Keratinocyte (primary cell): ENCODE measurements at regions not wholly inside any gene's neighbourhood (a gene's known extent, or its start where the extent isn't known, plus 50 kb on each side); places are given as distances from the start of the nearest gene placed in this dataset.

Experiments
- DNase-seq: peaks from one replicate; pipeline ENCODE4 v3.0.0-alpha.2; 2011; ENCODE audit warnings: low read depth, missing footprints, low spot score
- FAIRE-seq: peaks from 2 replicates; lab custom pipeline; 2011; peaks lifted over from hg19 to GRCh38; lab: Jason Lieb, UNC
- H2AFZ ChIP-seq: 2 replicates; pipeline ENCODE4 v1.6.0; 2012; ENCODE audit warnings: low read length, control low read depth, inconsistent platforms; ENCODE audit not compliant: control insufficient read depth
- H3K27ac ChIP-seq: 2 replicates; pipeline ENCODE4 v1.5.1; 2011; ENCODE audit warnings: low read length; ENCODE audit not compliant: control insufficient read depth, insufficient read depth
- H3K27me3 ChIP-seq: 3 replicates; pipeline ENCODE4 v1.6.0; 2011; ENCODE audit warnings: low read length; ENCODE audit not compliant: control insufficient read depth, insufficient read depth; ENCODE audit errors: extremely low read depth
- H3K36me3 ChIP-seq, 2 experiments: 2 replicates in 1 of 2; 3 replicates in 1 of 2; pipeline ENCODE4 v1.5.1; 2011; ENCODE audit warnings: low read length in 2 of 2, mild to moderate bottlenecking in 1 of 2; ENCODE audit not compliant: control insufficient read depth in 2 of 2, insufficient read depth in 2 of 2; ENCODE audit errors: extremely low read depth in 1 of 2
- H3K4me1 ChIP-seq: 3 replicates; pipeline ENCODE4 v1.5.1; 2011; ENCODE audit warnings: low read length; ENCODE audit not compliant: control insufficient read depth, insufficient read depth; ENCODE audit errors: extremely low read depth
- H3K4me2 ChIP-seq: 3 replicates; pipeline ENCODE4 v1.6.0; 2011; ENCODE audit warnings: low read depth, low read length; ENCODE audit not compliant: control insufficient read depth, insufficient read depth; ENCODE audit errors: extremely low read depth
- H3K4me3 ChIP-seq, 3 experiments: fragments of 200-600 bp in 1 of 3; sonication (generic) in 1 of 3; 2 replicates in 2 of 3; 3 replicates in 1 of 3; pipeline ENCODE4 v1.5.1; 2011 to 2016; ENCODE audit warnings: low read length in 3 of 3, mild to moderate bottlenecking in 3 of 3, control low read depth in 2 of 3, inconsistent platforms in 1 of 3, low read depth in 1 of 3, mixed read lengths in 1 of 3, mixed run types in 1 of 3, moderate library complexity in 1 of 3; ENCODE audit not compliant: control insufficient read depth in 2 of 3, insufficient read depth in 2 of 3; ENCODE audit errors: extremely low read depth in 1 of 3
- H3K79me2 ChIP-seq: 2 replicates; pipeline ENCODE4 v1.6.0; 2012; ENCODE audit warnings: low read length; ENCODE audit not compliant: control insufficient read depth, insufficient read depth
- H3K9ac ChIP-seq: 3 replicates; pipeline ENCODE4 v1.6.0; 2011; ENCODE audit warnings: low read length; ENCODE audit not compliant: control insufficient read depth, insufficient read depth; ENCODE audit errors: extremely low read depth
- H3K9me1 ChIP-seq: 3 replicates; pipeline ENCODE4 v1.6.0; 2011; ENCODE audit warnings: low read length; ENCODE audit not compliant: control insufficient read depth, insufficient read depth; ENCODE audit errors: extremely low read depth
- H3K9me3 ChIP-seq: 2 replicates; pipeline ENCODE4 v1.5.1; 2012; ENCODE audit warnings: low read depth, low read length; ENCODE audit not compliant: control insufficient read depth
- H4K20me1 ChIP-seq: 3 replicates; pipeline ENCODE4 v1.6.0; 2011; ENCODE audit warnings: low read length; ENCODE audit not compliant: control insufficient read depth, insufficient read depth; ENCODE audit errors: extremely low read depth
- CTCF ChIP-seq, 3 experiments: IDR thresholded peaks in 1 of 3; conservative IDR thresholded peaks in 1 of 3; optimal IDR thresholded peaks in 1 of 3; 2 replicates in 2 of 3; 3 replicates in 1 of 3; pipeline versions ENCODE3 to v1.5.1; 2011; ENCODE audit warnings: low read length in 3 of 3, mild to moderate bottlenecking in 3 of 3, moderate library complexity in 2 of 3, control low read depth in 1 of 3, inconsistent platforms in 1 of 3; ENCODE audit not compliant: insufficient read depth in 2 of 3; ENCODE audit errors: extremely low read depth in 1 of 3
- EZH2 ChIP-seq: IDR thresholded peaks from one replicate; pipeline ENCODE4 v1.6.1; 2012; ENCODE audit warnings: inconsistent platforms, mild to moderate bottlenecking, low read length, moderate library complexity
- dilution Hi-C: fragments of 300-500 bp; cut with MboI; formaldehyde crosslinking; loops from one replicate; pipeline ENCODE4 v1.7.0; 2020; ENCODE audit warnings: low sequenced_read_pairs; ENCODE audit not compliant: extremely low pct_ligation_motif_present

DNA sequence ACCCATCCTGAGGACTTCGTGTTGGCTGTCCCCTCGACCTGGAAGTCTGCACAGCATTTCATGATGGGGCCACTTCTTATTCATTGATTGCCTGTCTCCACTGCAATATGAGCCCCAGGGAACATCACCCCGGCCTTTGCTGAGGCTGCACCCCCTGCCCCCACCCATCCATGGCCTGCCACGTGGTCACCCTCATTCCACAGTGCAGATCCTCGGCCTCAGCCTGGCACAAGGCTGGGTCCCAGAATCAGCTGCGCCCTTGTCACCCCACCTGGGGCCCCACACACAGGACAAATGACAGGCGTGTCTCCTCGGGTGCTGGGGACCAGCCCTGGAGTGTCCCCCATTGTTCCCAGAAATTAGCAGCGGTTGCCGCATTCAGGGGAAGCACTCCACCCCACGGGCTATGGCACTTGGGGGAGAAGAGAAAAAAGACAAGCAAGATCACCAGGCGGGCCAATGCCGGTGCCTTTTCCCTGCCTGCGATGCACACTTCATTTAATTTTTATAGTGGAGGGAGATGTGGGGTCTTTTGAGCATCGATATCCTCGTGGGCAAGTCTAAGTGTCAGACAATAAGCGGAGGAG is 157.4 kb downstream of the INHBB start:
- dilution Hi-C loops: no loop called here
- H2AFZ ChIP-seq: no peak overlapping the region
- FAIRE-seq: no peak

DNA sequence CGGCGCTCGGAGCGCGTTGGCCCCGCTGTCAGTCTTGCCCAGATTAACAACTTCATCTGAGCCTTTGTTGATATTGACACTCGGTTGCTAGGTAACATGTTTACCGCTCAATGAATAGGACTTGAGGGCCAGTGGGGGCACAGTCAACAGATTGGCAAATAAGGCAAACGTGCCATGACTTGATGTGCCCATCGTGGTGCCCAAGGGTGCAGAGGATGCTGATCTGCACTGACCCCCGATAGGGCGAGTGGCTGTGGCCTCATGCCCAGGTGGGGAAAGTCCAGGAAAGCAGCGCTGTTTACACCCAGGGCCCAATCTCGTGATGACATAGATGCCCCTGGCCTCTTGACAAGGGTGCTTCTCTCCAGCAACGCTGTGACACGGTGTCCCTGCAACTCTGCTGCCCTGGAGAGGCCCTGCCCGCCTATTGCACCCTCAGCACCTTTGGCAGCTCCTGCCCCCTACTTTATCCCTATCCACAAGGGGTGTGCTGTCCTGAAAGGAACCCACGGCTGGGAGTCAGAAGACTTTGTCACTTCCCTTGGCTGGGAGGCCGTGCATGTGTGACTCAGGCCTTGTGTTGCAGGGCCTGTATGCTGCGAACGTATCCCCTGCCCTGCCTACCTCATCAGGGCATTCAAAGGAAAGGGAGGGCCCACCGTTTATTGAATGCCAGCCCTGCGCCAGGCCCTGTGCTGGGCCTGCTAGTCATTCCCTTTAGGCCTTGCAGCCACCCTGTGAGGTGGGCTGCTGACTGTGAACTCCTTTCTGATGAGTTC is 158.0 kb downstream of the INHBB start:
- FAIRE-seq (no peak), DNase-seq (no peak)
- no peak for TF ChIP-seq CTCF (optimal IDR thresholded peaks at IDR 0.05 in 1 of 3, IDR thresholded peaks at IDR 0.05 in 1 of 3, conservative IDR thresholded peaks at IDR 0.05 in 1 of 3; ENCODE audit: extremely low read depth in 1 of 3, insufficient read depth in 2 of 3, low read length in 3 of 3)
- no peak for TF ChIP-seq EZH2
- Histone ChIP-seq H3K9me3 (no peaks in the 10 kb centered on the region), H4K20me1 (no peaks in the 10 kb centered on the region), H3K27me3 (peaks cover 3% of the 10 kb centered on the region), H3K79me2 (no peaks in the 10 kb centered on the region), H3K9ac (no peak overlapping the region), H3K27ac (no peak overlapping the region), H3K4me1 (peaks cover 7% of the 10 kb centered on the region), H3K4me3 (no peak overlapping the region), H3K36me3 (no peaks in the 10 kb centered on the region), H2AFZ (no peak overlapping the region), H3K4me2 (no peak overlapping the region), H3K9me1 (no peaks in the 10 kb centered on the region)
- dilution Hi-C loops: no loop called here

More for the DNA sequence above, 157.4 kb downstream of the INHBB start:
- TF ChIP-seq CTCF (optimal IDR thresholded peaks at IDR 0.05 in 1 of 3, IDR thresholded peaks at IDR 0.05 in 1 of 3, conservative IDR thresholded peaks at IDR 0.05 in 1 of 3; ENCODE audit: extremely low read depth in 1 of 3, insufficient read depth in 2 of 3, low read length in 3 of 3) (no peak), EZH2 (no peak)
- Histone ChIP-seq H3K27ac (no peak overlapping the region), H3K36me3 (no peaks in the 10 kb centered on the region), H4K20me1 (no peaks in the 10 kb centered on the region), H3K4me1 (peaks cover under 1% of the 10 kb centered on the region), H3K79me2 (no peaks in the 10 kb centered on the region), H3K27me3 (peaks cover 3% of the 10 kb centered on the region), H3K9ac (no peak overlapping the region), H3K4me2 (no peak overlapping the region), H3K9me1 (no peaks in the 10 kb centered on the region), H3K9me3 (no peaks in the 10 kb centered on the region), H3K4me3 (no peak overlapping the region)
- no peak for DNase-seq
